NCI-H226 (cell line): ENCODE measurements at regions not wholly inside any gene's neighbourhood (a gene's known extent, or its start where the extent isn't known, plus 50 kb on each side); places are given as distances from the start of the nearest gene placed in this dataset.

Experiments used
- DNase-seq: peaks from one replicate; pipeline ENCODE4 v3.0.0-alpha.2; 2015

- DNase-seq: no peak
Measured at GRCh38 chr6:14972379-14973067, 273.3 kb upstream of the JARID2 start.

GRCh38 chr6:14974372-14974771 is 271.5 kb upstream of the JARID2 start:
- DNase-seq: no peak

GRCh38 chr6:14974792-14975470 is 270.9 kb upstream of the JARID2 start:
- DNase-seq: peak; percentile 45

- peak; percentile 38 for DNase-seq
Measured at GRCh38 chr6:14975471-14975817, 270.4 kb upstream of the JARID2 start.

GRCh38 chr6:14977747-14978382 is 268.0 kb upstream of the JARID2 start:
- no peak for DNase-seq

- DNase-seq: no peak
Measured at GRCh38 chr6:14981960-14982359, 263.9 kb upstream of the JARID2 start.

GRCh38 chr6:14983599-14984518 is 262.0 kb upstream of the JARID2 start:
- DNase-seq: no peak

GRCh38 chr6:14984519-14984853 is 261.4 kb upstream of the JARID2 start:
- no peak for DNase-seq

- no peak for DNase-seq
Measured at GRCh38 chr6:14985366-14985765, 260.5 kb upstream of the JARID2 start.

- DNase-seq: no peak
Measured at GRCh38 chr6:14986370-14986769, 259.5 kb upstream of the JARID2 start.

GRCh38 chr6:14987490-14987889 is 258.4 kb upstream of the JARID2 start:
- DNase-seq: no peak

GRCh38 chr6:14992382-14992781 is 253.5 kb upstream of the JARID2 start:
- no peak for DNase-seq

GRCh38 chr6:14995208-14995607 is 250.7 kb upstream of the JARID2 start:
- no peak for DNase-seq

GRCh38 chr6:14995966-14996602 is 249.8 kb upstream of the JARID2 start:
- DNase-seq: no peak

GRCh38 chr6:14996892-14997291 is 249.0 kb upstream of the JARID2 start:
- DNase-seq: no peak

GRCh38 chr6:14997507-14997906 is 248.4 kb upstream of the JARID2 start:
- DNase-seq: no peak

- DNase-seq: no peak
Measured at GRCh38 chr6:14999106-14999505, 246.8 kb upstream of the JARID2 start.

GRCh38 chr6:15001326-15001910 is 244.5 kb upstream of the JARID2 start:
- no peak for DNase-seq

GRCh38 chr6:15008269-15008668 is 237.6 kb upstream of the JARID2 start:
- no peak for DNase-seq

- no peak for DNase-seq
Measured at GRCh38 chr6:15014958-15015357, 230.9 kb upstream of the JARID2 start.

- no peak for DNase-seq
Measured at GRCh38 chr6:15016813-15017212, 229.1 kb upstream of the JARID2 start.

GRCh38 chr6:15017261-15017660 is 228.6 kb upstream of the JARID2 start:
- DNase-seq: no peak
